ENCODE measurements at regions not wholly inside any gene's neighbourhood (a gene's known extent, or its start where the extent isn't known, plus 50 kb on each side); places are given as distances from the start of the nearest gene placed in this dataset.

- Histone ChIP-seq H3K9me3 (ENCODE audit: control insufficient read depth, insufficient read depth, low read length) (no peaks in the 10 kb centered on the region), H3K4me3 (ENCODE audit: low read length) (no peak overlapping the region), H3K27me3 (ENCODE audit: control insufficient read depth, insufficient read depth, low read length) (no peaks in the 10 kb centered on the region), H3K27ac (ENCODE audit: low read length) (no peak overlapping the region), H3K36me3 (ENCODE audit: control insufficient read depth, insufficient read depth, low read length) (no peaks in the 10 kb centered on the region), H3K4me1 (ENCODE audit: control insufficient read depth, insufficient read depth, low read length) (peaks cover 1% of the 10 kb centered on the region; the same call in 1 of the 2 replicates)
- DNase-seq (ENCODE audit: low read depth, low spot score) = no peak
- WGBS (ENCODE audit: insufficient coverage, insufficient read length) = no CpG with 5 or more reads among the region's 7 CpGs
Measured at GRCh38 chr12:124196236-124196635, 98.7 kb upstream of the RFLNA start.

- peaks cover 1% of the 10 kb centered on the region; the same call in 1 of the 2 replicates for H3K4me1 ChIP-seq (ENCODE audit: control insufficient read depth, insufficient read depth, low read length)
- no peak overlapping the region for H3K4me3 ChIP-seq (ENCODE audit: low read length)
- H3K27ac ChIP-seq (ENCODE audit: low read length) = no peak overlapping the region
- no peak for DNase-seq (ENCODE audit: low read depth, low spot score)
- H3K9me3 ChIP-seq (ENCODE audit: control insufficient read depth, insufficient read depth, low read length) = no peaks in the 10 kb centered on the region
- no peaks in the 10 kb centered on the region for H3K27me3 ChIP-seq (ENCODE audit: control insufficient read depth, insufficient read depth, low read length)
- WGBS (ENCODE audit: insufficient coverage, insufficient read length) = no CpG with 5 or more reads among the region's 1 CpG
- no peaks in the 10 kb centered on the region for H3K36me3 ChIP-seq (ENCODE audit: control insufficient read depth, insufficient read depth, low read length)
Measured at GRCh38 chr12:124201248-124201647, 93.6 kb upstream of the RFLNA start.

- H3K4me1 ChIP-seq (ENCODE audit: control insufficient read depth, insufficient read depth, low read length) = peaks cover 1% of the 10 kb centered on the region; the same call in 1 of the 2 replicates
- H3K4me3 ChIP-seq (ENCODE audit: low read length) = no peak overlapping the region
- H3K36me3 ChIP-seq (ENCODE audit: control insufficient read depth, insufficient read depth, low read length) = no peaks in the 10 kb centered on the region
- H3K27me3 ChIP-seq (ENCODE audit: control insufficient read depth, insufficient read depth, low read length) = no peaks in the 10 kb centered on the region
- no peaks in the 10 kb centered on the region for H3K9me3 ChIP-seq (ENCODE audit: control insufficient read depth, insufficient read depth, low read length)
- no CpG with 5 or more reads among the region's 5 CpGs for WGBS (ENCODE audit: insufficient coverage, insufficient read length)
- H3K27ac ChIP-seq (ENCODE audit: low read length) = no peak overlapping the region
- DNase-seq (ENCODE audit: low read depth, low spot score) = no peak
Measured at GRCh38 chr12:124203176-124203575, 91.7 kb upstream of the RFLNA start.

- DNase-seq (ENCODE audit: low read depth, low spot score) = no peak
- Histone ChIP-seq H3K4me1 (ENCODE audit: control insufficient read depth, insufficient read depth, low read length) (no peaks in the 10 kb centered on the region), H3K36me3 (ENCODE audit: control insufficient read depth, insufficient read depth, low read length) (0 out of 2 replicates have a peak, but pooled peaks cover 2% of the 10 kb centered on the region), H3K27me3 (ENCODE audit: control insufficient read depth, insufficient read depth, low read length) (no peaks in the 10 kb centered on the region), H3K27ac (ENCODE audit: low read length) (no peak overlapping the region), H3K4me3 (ENCODE audit: low read length) (no peak overlapping the region), H3K9me3 (ENCODE audit: control insufficient read depth, insufficient read depth, low read length) (no peaks in the 10 kb centered on the region)
- no CpG with 5 or more reads among the region's 2 CpGs for WGBS (ENCODE audit: insufficient coverage, insufficient read length)
Measured at GRCh38 chr12:124205405-124205804, 89.5 kb upstream of the RFLNA start.

- H3K4me1 ChIP-seq (ENCODE audit: control insufficient read depth, insufficient read depth, low read length) = no peaks in the 10 kb centered on the region
- no peaks in the 10 kb centered on the region for H3K27me3 ChIP-seq (ENCODE audit: control insufficient read depth, insufficient read depth, low read length)
- peaks cover 3% of the 10 kb centered on the region for H3K9me3 ChIP-seq (ENCODE audit: control insufficient read depth, insufficient read depth, low read length)
- no peak overlapping the region for H3K27ac ChIP-seq (ENCODE audit: low read length)
- 0 out of 2 replicates have a peak, but pooled peaks cover 4% of the 10 kb centered on the region for H3K36me3 ChIP-seq (ENCODE audit: control insufficient read depth, insufficient read depth, low read length)
- H3K4me3 ChIP-seq (ENCODE audit: low read length) = no peak overlapping the region
- WGBS (ENCODE audit: insufficient coverage, insufficient read length) = no CpG with 5 or more reads among the region's 1 CpG
- DNase-seq (ENCODE audit: low read depth, low spot score) = no peak
Measured at GRCh38 chr12:124207049-124207448, 87.8 kb upstream of the RFLNA start.

GRCh38 chr12:124207617-124208016 is 87.3 kb upstream of the RFLNA start:
- Histone ChIP-seq H3K27me3 (ENCODE audit: control insufficient read depth, insufficient read depth, low read length) (no peaks in the 10 kb centered on the region), H3K27ac (ENCODE audit: low read length) (no peak overlapping the region), H3K4me3 (ENCODE audit: low read length) (no peak overlapping the region), H3K9me3 (ENCODE audit: control insufficient read depth, insufficient read depth, low read length) (peaks cover 3% of the 10 kb centered on the region), H3K36me3 (ENCODE audit: control insufficient read depth, insufficient read depth, low read length) (0 out of 2 replicates have a peak, but pooled peaks cover 4% of the 10 kb centered on the region), H3K4me1 (ENCODE audit: control insufficient read depth, insufficient read depth, low read length) (no peaks in the 10 kb centered on the region)
- no peak for DNase-seq (ENCODE audit: low read depth, low spot score)
- no CpG with 5 or more reads among the region's 15 CpGs for WGBS (ENCODE audit: insufficient coverage, insufficient read length)

- no CpG with 5 or more reads among the region's 15 CpGs for WGBS (ENCODE audit: insufficient coverage, insufficient read length)
- H3K27me3 ChIP-seq (ENCODE audit: control insufficient read depth, insufficient read depth, low read length) = no peaks in the 10 kb centered on the region
- DNase-seq (ENCODE audit: low read depth, low spot score) = no peak
- H3K36me3 ChIP-seq (ENCODE audit: control insufficient read depth, insufficient read depth, low read length) = 0 out of 2 replicates have a peak, but pooled peaks cover 4% of the 10 kb centered on the region
- H3K4me1 ChIP-seq (ENCODE audit: control insufficient read depth, insufficient read depth, low read length) = no peaks in the 10 kb centered on the region
- no peak overlapping the region for H3K4me3 ChIP-seq (ENCODE audit: low read length)
- H3K27ac ChIP-seq (ENCODE audit: low read length) = no peak overlapping the region
- peaks cover 3% of the 10 kb centered on the region for H3K9me3 ChIP-seq (ENCODE audit: control insufficient read depth, insufficient read depth, low read length)
Measured at GRCh38 chr12:124208489-124208888, 86.4 kb upstream of the RFLNA start.

- H3K9me3 ChIP-seq (ENCODE audit: control insufficient read depth, insufficient read depth, low read length) = peaks cover 5% of the 10 kb centered on the region
- no peaks in the 10 kb centered on the region for H3K27me3 ChIP-seq (ENCODE audit: control insufficient read depth, insufficient read depth, low read length)
- no CpG with 5 or more reads among the region's 4 CpGs for WGBS (ENCODE audit: insufficient coverage, insufficient read length)
- no peak overlapping the region for H3K27ac ChIP-seq (ENCODE audit: low read length)
- no peak overlapping the region for H3K4me3 ChIP-seq (ENCODE audit: low read length)
- 0 out of 2 replicates have a peak, but pooled peaks cover 4% of the 10 kb centered on the region for H3K36me3 ChIP-seq (ENCODE audit: control insufficient read depth, insufficient read depth, low read length)
- no peaks in the 10 kb centered on the region; the same call in 1 of the 2 replicates for H3K4me1 ChIP-seq (ENCODE audit: control insufficient read depth, insufficient read depth, low read length)
- DNase-seq (ENCODE audit: low read depth, low spot score) = no peak
Measured at GRCh38 chr12:124210991-124211577, 83.8 kb upstream of the RFLNA start.

GRCh38 chr12:124211753-124212152 is 83.1 kb upstream of the RFLNA start:
- Histone ChIP-seq H3K4me1 (ENCODE audit: control insufficient read depth, insufficient read depth, low read length) (no peaks in the 10 kb centered on the region; the same call in 1 of the 2 replicates), H3K36me3 (ENCODE audit: control insufficient read depth, insufficient read depth, low read length) (0 out of 2 replicates have a peak, but pooled peaks cover 4% of the 10 kb centered on the region), H3K9me3 (ENCODE audit: control insufficient read depth, insufficient read depth, low read length) (peaks cover 5% of the 10 kb centered on the region), H3K27me3 (ENCODE audit: control insufficient read depth, insufficient read depth, low read length) (no peaks in the 10 kb centered on the region), H3K27ac (ENCODE audit: low read length) (no peak overlapping the region), H3K4me3 (ENCODE audit: low read length) (no peak overlapping the region)
- no peak for DNase-seq (ENCODE audit: low read depth, low spot score)
- WGBS (ENCODE audit: insufficient coverage, insufficient read length) = no CpG with 5 or more reads among the region's 2 CpGs

- WGBS (ENCODE audit: insufficient coverage, insufficient read length) = no CpG with 5 or more reads among the region's 11 CpGs
- DNase-seq (ENCODE audit: low read depth, low spot score) = no peak
- Histone ChIP-seq H3K36me3 (ENCODE audit: control insufficient read depth, insufficient read depth, low read length) (0 out of 2 replicates have a peak, but pooled peaks cover 4% of the 10 kb centered on the region), H3K4me3 (ENCODE audit: low read length) (no peak overlapping the region), H3K27me3 (ENCODE audit: control insufficient read depth, insufficient read depth, low read length) (no peaks in the 10 kb centered on the region), H3K4me1 (ENCODE audit: control insufficient read depth, insufficient read depth, low read length) (peaks cover 1% of the 10 kb centered on the region; the same call in 1 of the 2 replicates), H3K9me3 (ENCODE audit: control insufficient read depth, insufficient read depth, low read length) (peaks cover 5% of the 10 kb centered on the region), H3K27ac (ENCODE audit: low read length) (no peak overlapping the region)
Measured at GRCh38 chr12:124213666-124214347, 81.1 kb upstream of the RFLNA start.
